K562 (cell line): ENCODE measurements at regions not wholly inside any gene's neighbourhood (a gene's known extent, or its start where the extent isn't known, plus 50 kb on each side); places are given as distances from the start of the nearest gene placed in this dataset.

Experiments
- ATAC-seq: fragments of 200-7000 bp; cut with Tn5 transposase; 3 replicates; pipeline ENCODE4 v1.9.1; 2020; ENCODE audit warnings: moderate library complexity
- BruUV-seq: library from RNA; stranded (reverse); fragments of 400-500 nt; replicated peaks from 2 replicates; lab custom pipeline; 2021; lab: Mats Ljungman, UMichigan
- CTCF ChIA-PET: fragments of 300-600 bp; formaldehyde crosslinking; extraction: SDS; loops from one replicate; lab custom pipeline; 2021; ENCODE audit warnings: low intra/inter-chr PET ratio; lab: Yijun Ruan, JAX
- POLR2A ChIA-PET: fragments of 300-600, 350-650 bp; sonication (Branson Sonifier 250); formaldehyde crosslinking; extraction: SDS; loops from one replicate; lab custom pipeline; 2021; ENCODE audit warnings: antibody characterized with exemption, inconsistent platforms; lab: Yijun Ruan, JAX
- DNase-seq, 4 experiments: peaks; one replicate each; pipeline versions ENCODE4 v3.0.0 to v3.0.0-alpha.2; 2011 to 2018; ENCODE audit warnings: low spot score in 3 of 4, mixed read lengths in 3 of 4; ENCODE audit errors: extremely low read depth in 1 of 4
- FAIRE-seq: peaks from 2 replicates; lab custom pipeline; 2011; peaks lifted over from hg19 to GRCh38; lab: Jason Lieb, UNC
- H2AFZ ChIP-seq: 2 replicates; pipeline ENCODE4 v1.6.0; 2011; ENCODE audit warnings: low read depth, low read length, control low read depth, inconsistent platforms
- H3K27ac ChIP-seq: fragments of 200-600 bp; 3 replicates; pipeline ENCODE4 v1.8.0; 2011; ENCODE audit warnings: low read depth, mild to moderate bottlenecking, control low read depth, inconsistent platforms, low read length, moderate library complexity, mixed read lengths; ENCODE audit errors: extremely low read depth
- H3K27me3 ChIP-seq, 2 experiments: fragments of 300-600 bp in 1 of 2; 2 replicates in 1 of 2; 3 replicates in 1 of 2; pipeline versions ENCODE4 v1.6.0 to v1.8.0; 2011; ENCODE audit warnings: inconsistent platforms in 2 of 2, low read length in 2 of 2, mild to moderate bottlenecking in 1 of 2, mixed read lengths in 1 of 2, moderate library complexity in 1 of 2; ENCODE audit not compliant: control insufficient read depth in 2 of 2, insufficient read depth in 2 of 2
- H3K36me3 ChIP-seq: fragments of 300-600 bp; 3 replicates; pipeline ENCODE4 v1.8.0; 2011; ENCODE audit warnings: mild to moderate bottlenecking, low read length, inconsistent platforms; ENCODE audit not compliant: control insufficient read depth, insufficient read depth
- H3K4me1 ChIP-seq, 2 experiments: fragments of 200-600 bp in 1 of 2; replicated peaks in 1 of 2; 2 replicates in 1 of 2; 3 replicates in 1 of 2; pipeline versions ENCODE4 v1.5.1 to v1.8.0; 2011; ENCODE audit warnings: inconsistent platforms in 2 of 2, low read length in 2 of 2, mild to moderate bottlenecking in 1 of 2, mixed read lengths in 1 of 2, moderate library complexity in 1 of 2; ENCODE audit not compliant: control insufficient read depth in 2 of 2, insufficient read depth in 2 of 2
- H3K4me2 ChIP-seq: 2 replicates; pipeline ENCODE4 v1.6.1; 2011; ENCODE audit warnings: low read length, control low read depth, inconsistent platforms, mixed read lengths; ENCODE audit not compliant: insufficient read depth
- H3K4me3 ChIP-seq: fragments of 200-600 bp; sonication (generic), shearing (Covaris generic); 2 replicates; pipeline ENCODE4 v1.5.1; 2016; ENCODE audit warnings: control low read depth, inconsistent platforms
- H3K79me2 ChIP-seq: fragments of 200-600 bp; 3 replicates; pipeline ENCODE4 v1.8.0; 2011; ENCODE audit warnings: low read length, inconsistent platforms; ENCODE audit not compliant: control insufficient read depth, insufficient read depth
- H3K9ac ChIP-seq, 2 experiments: 2 replicates each; pipeline versions ENCODE4 v1.6.0 to v1.6.1; 2011; ENCODE audit warnings: low read depth in 2 of 2, low read length in 2 of 2, control low read depth in 1 of 2, inconsistent platforms in 1 of 2, mild to moderate bottlenecking in 1 of 2, mixed read lengths in 1 of 2; ENCODE audit not compliant: insufficient read depth in 1 of 2
- H3K9me1 ChIP-seq: one replicate; pipeline ENCODE4 v1.6.0; 2011; ENCODE audit warnings: inconsistent platforms, mild to moderate bottlenecking, low read length, moderate library complexity; ENCODE audit not compliant: control insufficient read depth, insufficient read depth
- H3K9me3 ChIP-seq: replicated peaks from 2 replicates; pipeline ENCODE4 v1.5.1; 2011; ENCODE audit warnings: low read depth, low read length, inconsistent platforms; ENCODE audit not compliant: control insufficient read depth, insufficient read depth
- H4K20me1 ChIP-seq: replicated peaks from 2 replicates; pipeline ENCODE4 v1.6.1; 2011; ENCODE audit warnings: low read length, inconsistent platforms, mixed read lengths; ENCODE audit not compliant: control insufficient read depth, insufficient read depth
- ARID2 ChIP-seq: fragments of 450-650 bp; IDR thresholded peaks from 2 replicates; pipeline ENCODE4 v1.6.1; 2017; ENCODE audit warnings: antibody characterized with exemption, mild to moderate bottlenecking
- ATF2 ChIP-seq: sonication (generic); formaldehyde crosslinking; IDR thresholded peaks from 2 replicates; pipeline ENCODE4 v1.8.1; 2022; ENCODE audit warnings: missing genetic modification reagents
- ELF4 ChIP-seq: fragments of 450-650 bp; formaldehyde crosslinking; IDR thresholded peaks from 2 replicates; pipeline ENCODE4 v1.4.0; 2022; ENCODE audit warnings: missing genetic modification characterization
- FOXM1 ChIP-seq, 2 experiments: fragments of 450-650 bp in 1 of 2; sonication (generic) in 1 of 2; formaldehyde crosslinking in 1 of 2; IDR thresholded peaks; 2 replicates each; pipeline versions ENCODE4 v1.6.1 to v1.9.0; 2017 to 2022; ENCODE audit warnings: low read depth in 2 of 2, mild to moderate bottlenecking in 2 of 2, missing genetic modification reagents in 1 of 2, moderate library complexity in 1 of 2
- GATAD2B ChIP-seq: fragments of 450-650 bp; IDR thresholded peaks from 2 replicates; pipeline ENCODE4 v1.6.1; 2017; ENCODE audit warnings: mild to moderate bottlenecking, borderline replicate concordance
- HMG20A ChIP-seq: fragments of 450-650 bp; formaldehyde crosslinking; conservative IDR thresholded peaks from 2 replicates; pipeline ENCODE4 v1.4.0; 2020; ENCODE audit warnings: mild to moderate bottlenecking, mixed read lengths
- HMG20B ChIP-seq: fragments of 250-450 bp; sonication (Bioruptor Pico); IDR thresholded peaks from 2 replicates; pipeline ENCODE4 v1.5.0; 2021; ENCODE audit warnings: mild to moderate bottlenecking
- HSF4 ChIP-seq: fragments of 250-450 bp; sonication (Bioruptor Pico); IDR thresholded peaks from 2 replicates; pipeline ENCODE4 v2.1.2; 2022; ENCODE audit warnings: mild to moderate bottlenecking, moderate library complexity, borderline replicate concordance
- KLF6 ChIP-seq: fragments of 250-450 bp; sonication (Bioruptor Pico); IDR thresholded peaks from 2 replicates; pipeline ENCODE4 v1.4.0; 2020; ENCODE audit warnings: mild to moderate bottlenecking, moderate library complexity, borderline replicate concordance
- NCOA1 ChIP-seq: fragments of 450-650 bp; IDR thresholded peaks from 2 replicates; pipeline ENCODE4 v1.6.1; 2016; ENCODE audit warnings: low read depth
- NFRKB ChIP-seq: fragments of 450-650 bp; IDR thresholded peaks from 2 replicates; pipeline ENCODE4 v1.6.1; 2016; ENCODE audit warnings: low read depth
- PTRF ChIP-seq: fragments of 450-650 bp; IDR thresholded peaks from 2 replicates; pipeline ENCODE4 v1.6.1; 2016; ENCODE audit warnings: mild to moderate bottlenecking, missing genetic modification characterization, missing compliant biosample characterization
- PURB ChIP-seq: sonication (generic); formaldehyde crosslinking; IDR thresholded peaks from 2 replicates; pipeline ENCODE4 v1.9.0; 2021; ENCODE audit warnings: low read depth, mild to moderate bottlenecking, missing genetic modification reagents
- RNF2 ChIP-seq: sonication (generic); IDR thresholded peaks from 2 replicates; pipeline ENCODE4 v1.6.1; 2016
- SIX5 ChIP-seq, 2 experiments: IDR thresholded peaks; 2 replicates each; pipeline ENCODE4 v1.6.1; 2011; ENCODE audit warnings: low read length in 2 of 2, borderline replicate concordance in 1 of 2, low read depth in 1 of 2, mild to moderate bottlenecking in 1 of 2, moderate library complexity in 1 of 2; ENCODE audit not compliant: insufficient read depth in 1 of 2
- SMAD1 ChIP-seq: fragments of 150-350 bp; IDR thresholded peaks from 2 replicates; pipeline ENCODE4 v1.6.1; 2014; ENCODE audit warnings: low read length, low read depth; ENCODE audit not compliant: partially characterized antibody
- ZNF668 ChIP-seq: fragments of 250-450 bp; sonication (Bioruptor Pico); IDR thresholded peaks from 2 replicates; pipeline ENCODE4 v1.8.0; 2022; ENCODE audit warnings: mild to moderate bottlenecking, inconsistent platforms
- in situ Hi-C: fragments of 300-500 bp; cut with MboI; formaldehyde crosslinking; loops from 4 replicates; pipeline ENCODE4 v1.15.0; 2018; ENCODE audit warnings: inconsistent platforms, mixed read lengths
- intact Hi-C: fragments of 100-400 bp; cut with micrococcal nuclease; formaldehyde crosslinking; loops from 2 replicates; pipeline ENCODE4 v1.14.2; 2022
- TF ChIP-seq, protein P1 (sequence below): fragments of 250-450 bp; sonication (Bioruptor Pico); IDR thresholded peaks from 2 replicates; pipeline ENCODE4 v1.5.0; 2020; ENCODE audit warnings: mild to moderate bottlenecking

DNA sequence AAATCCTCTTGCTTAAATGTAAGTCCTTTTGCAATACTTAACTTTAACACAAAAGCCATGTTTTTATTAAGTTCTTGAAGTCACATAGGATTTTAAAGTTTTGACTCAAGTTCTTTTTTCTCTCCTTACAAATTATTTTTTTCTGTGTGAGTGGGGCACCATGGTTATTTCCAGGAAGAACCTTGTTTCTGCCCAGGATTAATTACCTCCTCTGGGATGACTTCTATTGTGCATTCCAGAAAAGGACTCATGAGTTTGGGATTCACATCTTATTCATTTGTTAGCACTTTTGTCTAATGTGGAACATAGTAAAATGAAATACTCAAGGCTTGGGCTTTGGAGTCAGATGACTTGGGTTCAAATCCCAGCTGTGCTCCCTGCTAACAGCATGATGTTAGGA is 421.4 kb upstream of the WWC1 start:
- Histone ChIP-seq H3K27ac (no peak overlapping the region), H3K79me2 (no peaks in the 10 kb centered on the region), H3K4me2 (no peak overlapping the region), H3K27me3 (no peaks in the 10 kb centered on the region), H3K36me3 (no peaks in the 10 kb centered on the region), H3K9me1 (no peaks in the 10 kb centered on the region), H3K4me1 (no peaks in the 10 kb centered on the region), H3K4me3 (no peak overlapping the region), H3K9ac (no peak overlapping the region), H2AFZ (no peak overlapping the region), H3K9me3 (no peaks in the 10 kb centered on the region), H4K20me1 (no peaks in the 10 kb centered on the region)
- FAIRE-seq: no peak
- TF ChIP-seq SMAD1: no peak
- TF ChIP-seq SIX5 (IDR thresholded peaks at IDR 0.05; ENCODE audit: borderline replicate concordance in 1 of 2, insufficient read depth in 1 of 2, low read depth in 1 of 2, low read length in 2 of 2): no peak
- TF ChIP-seq ATF2 (CRISPR knock-in tag): no peak
- no peak for TF ChIP-seq ELF4 (CRISPR knock-in tag)
- no peak for TF ChIP-seq HSF4 (CRISPR knock-in tag)
- TF ChIP-seq HMG20B (CRISPR knock-in tag): no peak
- TF ChIP-seq FOXM1 (IDR thresholded peaks at IDR 0.05; ENCODE audit: low read depth): no peak
- TF ChIP-seq FOXM1 (CRISPR knock-in tag; IDR thresholded peaks at IDR 0.05; ENCODE audit: low read depth): no peak
- no peak for TF ChIP-seq RNF2
- no peak for TF ChIP-seq HMG20A (CRISPR knock-in tag)
- no peak for TF ChIP-seq KLF6 (CRISPR knock-in tag)
- TF ChIP-seq ZNF668 (CRISPR knock-in tag): no peak
- TF ChIP-seq PTRF (tag): no peak
- no peak for TF ChIP-seq NCOA1
- no peak for TF ChIP-seq NFRKB
- TF ChIP-seq PURB (CRISPR knock-in tag): no peak
- TF ChIP-seq GATAD2B: no peak
- no peak for TF ChIP-seq ARID2
- TF ChIP-seq, protein P1, sequence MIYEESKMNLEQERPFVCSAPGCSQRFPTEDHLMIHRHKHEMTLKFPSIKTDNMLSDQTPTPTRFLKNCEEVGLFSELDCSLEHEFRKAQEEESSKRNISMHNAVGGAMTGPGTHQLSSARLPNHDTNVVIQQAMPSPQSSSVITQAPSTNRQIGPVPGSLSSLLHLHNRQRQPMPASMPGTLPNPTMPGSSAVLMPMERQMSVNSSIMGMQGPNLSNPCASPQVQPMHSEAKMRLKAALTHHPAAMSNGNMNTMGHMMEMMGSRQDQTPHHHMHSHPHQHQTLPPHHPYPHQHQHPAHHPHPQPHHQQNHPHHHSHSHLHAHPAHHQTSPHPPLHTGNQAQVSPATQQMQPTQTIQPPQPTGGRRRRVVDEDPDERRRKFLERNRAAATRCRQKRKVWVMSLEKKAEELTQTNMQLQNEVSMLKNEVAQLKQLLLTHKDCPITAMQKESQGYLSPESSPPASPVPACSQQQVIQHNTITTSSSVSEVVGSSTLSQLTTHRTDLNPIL (CRISPR knock-in tag): no peak
- in situ Hi-C loops (no loop called here), intact Hi-C loops (no loop called here)
- BruUV-seq: no TSS peak
- no peak for DNase-seq
- ATAC-seq: no peak
- CTCF ChIA-PET: no interaction called here
- POLR2A ChIA-PET: no interaction called here
